Upper lobe of left lung (tissue), 4 donors: ENCODE measurements at regions not wholly inside any gene's neighbourhood (a gene's known extent, or its start where the extent isn't known, plus 50 kb on each side); places are given as distances from the start of the nearest gene placed in this dataset.

Experiments
- CTCF ChIP-seq, 6 experiments: fragments of 450-650 bp in 4 of 6; fragments of 200-600 bp in 2 of 6; sonication (generic) in 2 of 6; IDR thresholded peaks; one replicate each; pipeline ENCODE4 v1.5.1; 2016 to 2019; ENCODE audit warnings: antibody characterized with exemption in 6 of 6
- POLR2A ChIP-seq, 4 donors: fragments of 450-650 bp; IDR thresholded peaks; one replicate each; pipeline ENCODE4 v1.5.1; 2016 to 2017; ENCODE audit warnings: antibody characterized with exemption in 4 of 4, mild to moderate bottlenecking in 2 of 4

GRCh38 chr6:121697921-121698320 lies 262.5 kb downstream of the GJA1 start:
- TF ChIP-seq CTCF (IDR thresholded peaks at IDR 0.05) (no peak), POLR2A (IDR thresholded peaks at IDR 0.05) (no peak)
